ENCODE measurements at regions not wholly inside any gene's neighbourhood (a gene's known extent, or its start where the extent isn't known, plus 50 kb on each side); places are given as distances from the start of the nearest gene placed in this dataset.
"Not testable (repeated sequence)": the region's sequence is repeated elsewhere in the genome, so short reads cannot be mapped to it uniquely, and the experiment has no call there.

GRCh38 chr11:71743385-71743784 is 89.6 kb upstream of the DEFB108B start:
- H3K4me1 Mint-ChIP-seq (ENCODE audit: low read depth); H3K36me3 Mint-ChIP-seq (ENCODE audit: low read depth); DNase-seq (ENCODE audit: low spot score); intact Hi-C loops (cut with micrococcal nuclease); H3K27ac Mint-ChIP-seq; H3K9me3 Mint-ChIP-seq; H3K4me3 Mint-ChIP-seq: not testable (repeated sequence)
- peaks cover 25% of the 10 kb centered on the region for H3K27me3 Mint-ChIP-seq (ENCODE audit: insufficient read depth)

GRCh38 chr11:71745656-71746055 is 87.3 kb upstream of the DEFB108B start:
- H3K27me3 Mint-ChIP-seq (ENCODE audit: insufficient read depth), result peaks cover 23% of the 10 kb centered on the region
- H3K9me3 Mint-ChIP-seq; H3K4me3 Mint-ChIP-seq; H3K36me3 Mint-ChIP-seq (ENCODE audit: low read depth); H3K4me1 Mint-ChIP-seq (ENCODE audit: low read depth); H3K27ac Mint-ChIP-seq; intact Hi-C loops (cut with micrococcal nuclease); DNase-seq (ENCODE audit: low spot score): not testable (repeated sequence)

- peaks cover 23% of the 10 kb centered on the region for H3K27me3 Mint-ChIP-seq (ENCODE audit: insufficient read depth)
- H3K4me1 Mint-ChIP-seq (ENCODE audit: low read depth); intact Hi-C loops (cut with micrococcal nuclease); DNase-seq (ENCODE audit: low spot score); H3K9me3 Mint-ChIP-seq; H3K36me3 Mint-ChIP-seq (ENCODE audit: low read depth); H3K4me3 Mint-ChIP-seq; H3K27ac Mint-ChIP-seq: not testable (repeated sequence)
Measured at GRCh38 chr11:71746263-71746662, 86.7 kb upstream of the DEFB108B start.

- H3K27ac Mint-ChIP-seq; H3K4me1 Mint-ChIP-seq (ENCODE audit: low read depth); DNase-seq (ENCODE audit: low spot score); H3K9me3 Mint-ChIP-seq; H3K36me3 Mint-ChIP-seq (ENCODE audit: low read depth); intact Hi-C loops (cut with micrococcal nuclease); H3K4me3 Mint-ChIP-seq: not testable (repeated sequence)
- H3K27me3 Mint-ChIP-seq (ENCODE audit: insufficient read depth), result peaks cover 15% of the 10 kb centered on the region
Measured at GRCh38 chr11:71748965-71749620, 83.9 kb upstream of the DEFB108B start.

- intact Hi-C loops (cut with micrococcal nuclease); H3K4me3 Mint-ChIP-seq; H3K9me3 Mint-ChIP-seq; DNase-seq (ENCODE audit: low spot score); H3K27ac Mint-ChIP-seq; H3K36me3 Mint-ChIP-seq (ENCODE audit: low read depth); H3K4me1 Mint-ChIP-seq (ENCODE audit: low read depth): not testable (repeated sequence)
- H3K27me3 Mint-ChIP-seq (ENCODE audit: insufficient read depth), result peaks cover 12% of the 10 kb centered on the region
Measured at GRCh38 chr11:71750908-71751307, 82.1 kb upstream of the DEFB108B start.

GRCh38 chr11:71764695-71765491 is 68.1 kb upstream of the DEFB108B start:
- intact Hi-C loops (cut with micrococcal nuclease); H3K4me1 Mint-ChIP-seq (ENCODE audit: low read depth); H3K36me3 Mint-ChIP-seq (ENCODE audit: low read depth); H3K4me3 Mint-ChIP-seq; H3K27ac Mint-ChIP-seq; H3K9me3 Mint-ChIP-seq; DNase-seq (ENCODE audit: low spot score): not testable (repeated sequence)
- H3K27me3 Mint-ChIP-seq (ENCODE audit: insufficient read depth), result peaks cover 13% of the 10 kb centered on the region

- DNase-seq (ENCODE audit: low spot score); H3K4me3 Mint-ChIP-seq; intact Hi-C loops (cut with micrococcal nuclease); H3K27ac Mint-ChIP-seq; H3K4me1 Mint-ChIP-seq (ENCODE audit: low read depth); H3K9me3 Mint-ChIP-seq; H3K36me3 Mint-ChIP-seq (ENCODE audit: low read depth): not testable (repeated sequence)
- peaks cover 14% of the 10 kb centered on the region for H3K27me3 Mint-ChIP-seq (ENCODE audit: insufficient read depth)
Measured at GRCh38 chr11:71767016-71767415, 66.0 kb upstream of the DEFB108B start.

- H3K9me3 Mint-ChIP-seq; DNase-seq (ENCODE audit: low spot score); H3K4me1 Mint-ChIP-seq (ENCODE audit: low read depth); H3K27me3 Mint-ChIP-seq (ENCODE audit: insufficient read depth); H3K27ac Mint-ChIP-seq; H3K4me3 Mint-ChIP-seq; H3K36me3 Mint-ChIP-seq (ENCODE audit: low read depth); intact Hi-C loops (cut with micrococcal nuclease): not testable (repeated sequence)
Measured at GRCh38 chr11:71772193-71772592, 60.8 kb upstream of the DEFB108B start.

- Mint-ChIP-seq H3K36me3 (ENCODE audit: low read depth) (no peaks in the 10 kb centered on the region), H3K4me1 (ENCODE audit: low read depth) (no peaks in the 10 kb centered on the region), H3K4me3 (no peak overlapping the region), H3K27me3 (ENCODE audit: insufficient read depth) (peaks cover 2% of the 10 kb centered on the region), H3K9me3 (no peaks in the 10 kb centered on the region), H3K27ac (no peak overlapping the region)
- intact Hi-C loops (cut with micrococcal nuclease), result no loop called here
- no peak for DNase-seq (ENCODE audit: low spot score)
Measured at GRCh38 chr11:71774603-71775222, 58.3 kb upstream of the DEFB108B start.

- H3K36me3 Mint-ChIP-seq (ENCODE audit: low read depth); intact Hi-C loops (cut with micrococcal nuclease); H3K27ac Mint-ChIP-seq; H3K4me1 Mint-ChIP-seq (ENCODE audit: low read depth); H3K9me3 Mint-ChIP-seq; H3K4me3 Mint-ChIP-seq; DNase-seq (ENCODE audit: low spot score): not testable (repeated sequence)
- peaks cover 11% of the 10 kb centered on the region for H3K27me3 Mint-ChIP-seq (ENCODE audit: insufficient read depth)
Measured at GRCh38 chr11:71780116-71780515, 52.9 kb upstream of the DEFB108B start.

GRCh38 chr11:71780771-71781170 is 52.2 kb upstream of the DEFB108B start:
- H3K36me3 Mint-ChIP-seq (ENCODE audit: low read depth); DNase-seq (ENCODE audit: low spot score); H3K27ac Mint-ChIP-seq; H3K4me3 Mint-ChIP-seq; intact Hi-C loops (cut with micrococcal nuclease); H3K9me3 Mint-ChIP-seq; H3K4me1 Mint-ChIP-seq (ENCODE audit: low read depth): not testable (repeated sequence)
- H3K27me3 Mint-ChIP-seq (ENCODE audit: insufficient read depth), result peaks cover 11% of the 10 kb centered on the region

- intact Hi-C loops (cut with micrococcal nuclease); H3K4me1 Mint-ChIP-seq (ENCODE audit: low read depth); H3K36me3 Mint-ChIP-seq (ENCODE audit: low read depth); H3K27ac Mint-ChIP-seq; H3K9me3 Mint-ChIP-seq; DNase-seq (ENCODE audit: low spot score); H3K4me3 Mint-ChIP-seq: not testable (repeated sequence)
- H3K27me3 Mint-ChIP-seq (ENCODE audit: insufficient read depth), result peaks cover 11% of the 10 kb centered on the region
Measured at GRCh38 chr11:71781491-71781890, 51.5 kb upstream of the DEFB108B start.

- H3K36me3 Mint-ChIP-seq (ENCODE audit: low read depth); H3K4me3 Mint-ChIP-seq; H3K27ac Mint-ChIP-seq: not testable (repeated sequence)
Measured at GRCh38 chr11:71782229-71782861, 50.7 kb upstream of the DEFB108B start.

More at GRCh38 chr11:71782229-71782861, 50.7 kb upstream of the DEFB108B start:
- H3K9me3 Mint-ChIP-seq; intact Hi-C loops (cut with micrococcal nuclease); H3K4me1 Mint-ChIP-seq (ENCODE audit: low read depth); DNase-seq (ENCODE audit: low spot score): not testable (repeated sequence)
- peaks cover 11% of the 10 kb centered on the region for H3K27me3 Mint-ChIP-seq (ENCODE audit: insufficient read depth)

Measured in activated T-helper 1 cell treated with anti-CD3 and anti-CD28 coated beads, Interleukin-12 subunit alpha, Interleukin-12 subunit beta, Interleukin-2, Interleukin-4 antibody, amounts not matched to agents 30 ng/mL and 10 ng/mL and 1 ng/mL, durations not matched to agents 14 hours and 24 hours and 36 hours (primary cell).